ENCODE measurements at regions not wholly inside any gene's neighbourhood (a gene's known extent, or its start where the extent isn't known, plus 50 kb on each side); places are given as distances from the start of the nearest gene placed in this dataset.
"Not testable (repeated sequence)": the region's sequence is repeated elsewhere in the genome, so short reads cannot be mapped to it uniquely, and the experiment has no call there.

- not testable (repeated sequence) for H3K27ac ChIP-seq; H3K4me3 ChIP-seq; DNase-seq (ENCODE audit: low spot score)
These were observed 126.6 kb upstream of the ERV3-1 start for GRCh38 chr7:65133087-65133486.

GRCh38 chr7:65132256-65132655, 125.8 kb upstream of the ERV3-1 start:
- not testable (repeated sequence) for DNase-seq (ENCODE audit: low spot score); H3K4me3 ChIP-seq; H3K27ac ChIP-seq

- not testable (repeated sequence) for DNase-seq (ENCODE audit: low spot score); H3K27ac ChIP-seq; H3K4me3 ChIP-seq
These were observed 120.9 kb upstream of the ERV3-1 start for GRCh38 chr7:65127364-65127763.

- not testable (repeated sequence) for DNase-seq (ENCODE audit: low spot score); H3K4me3 ChIP-seq
These were observed 118.1 kb upstream of the ERV3-1 start for GRCh38 chr7:65124600-65124999.

GRCh38 chr7:65105650-65106203, 99.2 kb upstream of the ERV3-1 start:
- not testable (repeated sequence) for DNase-seq (ENCODE audit: low spot score); H3K4me3 ChIP-seq; H3K27ac ChIP-seq

More at GRCh38 chr7:65124600-65124999, 118.1 kb upstream of the ERV3-1 start:
- H3K27ac ChIP-seq: not testable (repeated sequence)

- DNase-seq (ENCODE audit: low spot score); H3K27ac ChIP-seq; H3K4me3 ChIP-seq: not testable (repeated sequence)
These were observed 94.0 kb upstream of the ERV3-1 start for GRCh38 chr7:65100499-65100898.

GRCh38 chr7:65081669-65082055, 75.2 kb upstream of the ERV3-1 start:
- Histone ChIP-seq H3K4me3 (peak overlapping the region; percentile 80), H3K27ac (peak overlapping the region; percentile 42 to 89)
- DNase-seq (ENCODE audit: low spot score): not testable (repeated sequence)

- peak overlapping the region; percentile 80 for H3K4me3 ChIP-seq
- DNase-seq (ENCODE audit: low spot score): peak; percentile 92
- peak overlapping the region; percentile 42 to 89 for H3K27ac ChIP-seq
These were observed 74.5 kb upstream of the ERV3-1 start for GRCh38 chr7:65080799-65081668.

- not testable (repeated sequence) for DNase-seq (ENCODE audit: low spot score); H3K27ac ChIP-seq; H3K4me3 ChIP-seq
These were observed 68.5 kb upstream of the ERV3-1 start for GRCh38 chr7:65074959-65075358.

- H3K27ac ChIP-seq; DNase-seq (ENCODE audit: low spot score): not testable (repeated sequence)
These were observed 66.7 kb upstream of the ERV3-1 start for GRCh38 chr7:65073160-65073559.

GRCh38 chr7:65071854-65072431, 65.5 kb upstream of the ERV3-1 start:
- DNase-seq (ENCODE audit: low spot score); H3K4me3 ChIP-seq; H3K27ac ChIP-seq: not testable (repeated sequence)

More at GRCh38 chr7:65073160-65073559, 66.7 kb upstream of the ERV3-1 start:
- H3K4me3 ChIP-seq: not testable (repeated sequence)

- DNase-seq (ENCODE audit: low spot score); H3K4me3 ChIP-seq; H3K27ac ChIP-seq: not testable (repeated sequence)
These were observed 63.0 kb upstream of the ERV3-1 start for GRCh38 chr7:65069476-65069875.

GRCh38 chr7:65062566-65062965, 56.1 kb upstream of the ERV3-1 start:
- H3K4me3 ChIP-seq; H3K27ac ChIP-seq; DNase-seq (ENCODE audit: low spot score): not testable (repeated sequence)

GRCh38 chr7:65059247-65059646, 52.8 kb upstream of the ERV3-1 start:
- H3K27ac ChIP-seq; DNase-seq (ENCODE audit: low spot score): not testable (repeated sequence)

More at GRCh38 chr7:65059247-65059646, 52.8 kb upstream of the ERV3-1 start:
- H3K4me3 ChIP-seq: not testable (repeated sequence)

All from coronary artery (tissue), 2 donors.